AG04449 (cell line): ENCODE measurements at regions not wholly inside any gene's neighbourhood (a gene's known extent, or its start where the extent isn't known, plus 50 kb on each side); places are given as distances from the start of the nearest gene placed in this dataset.
A peak's percentile ranks its signal among the peaks of the same experiment; 100 is the strongest.

ENCODE experiments used
- CTCF ChIA-PET: fragments of 350-600 bp; formaldehyde crosslinking; extraction: SDS; loops from one replicate; lab custom pipeline; 2021; ENCODE audit warnings: antibody characterized with exemption; lab: Yijun Ruan, JAX
- POLR2A ChIA-PET: fragments of 400-600, 350-600 bp; formaldehyde crosslinking; extraction: SDS; loops from one replicate; lab custom pipeline; 2020; ENCODE audit warnings: antibody characterized with exemption, inconsistent platforms; lab: Yijun Ruan, JAX
- DNase-seq: peaks from one replicate; pipeline ENCODE4 v3.0.0-alpha.2; 2010; ENCODE audit warnings: low read depth, low spot score
- H3K4me3 ChIP-seq: 2 replicates; pipeline ENCODE4 v1.5.1; 2011; ENCODE audit warnings: low read depth, mild to moderate bottlenecking, control low read depth, low read length
- TF ChIP-seq, protein P1 (sequence below): IDR thresholded peaks from one replicate; pipeline ENCODE4 v1.5.1; 2011; ENCODE audit warnings: mild to moderate bottlenecking, moderate library complexity, low read length, control low read depth, inconsistent platforms; ENCODE audit not compliant: insufficient read depth; ENCODE audit errors: missing control alignments

DNA sequence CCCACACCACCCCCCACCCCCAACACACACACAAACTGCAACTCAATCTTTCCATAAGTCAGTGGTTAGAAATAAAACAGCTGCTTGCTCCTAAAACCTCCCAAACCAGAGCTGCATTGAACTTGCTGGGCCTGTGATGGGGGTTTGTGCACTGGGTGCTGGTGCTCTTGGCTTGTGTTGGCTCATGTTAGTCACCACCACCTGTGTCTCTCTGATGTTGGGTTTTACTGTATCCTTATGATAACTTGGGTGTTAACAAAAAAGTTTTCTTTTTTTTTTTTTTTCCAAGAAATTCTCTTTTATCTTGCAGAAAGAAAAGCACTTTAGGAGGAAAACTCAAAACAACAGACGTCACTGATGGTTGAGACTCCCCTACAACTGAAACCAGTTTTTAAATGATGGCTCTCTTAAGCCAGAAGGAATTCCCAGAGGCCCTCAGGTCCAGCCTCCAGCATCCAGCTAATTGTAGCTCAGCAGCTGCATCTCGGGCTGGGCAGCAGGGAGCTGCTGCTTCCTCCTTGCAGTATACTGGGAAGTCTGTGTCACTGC lies 79.9 kb upstream of the DRD2 start:
- ChIA-PET CTCF (no interaction called here), POLR2A (no interaction called here)
- H3K4me3 ChIP-seq: no peak overlapping the region
- DNase-seq: no peak
- TF ChIP-seq, protein P1, sequence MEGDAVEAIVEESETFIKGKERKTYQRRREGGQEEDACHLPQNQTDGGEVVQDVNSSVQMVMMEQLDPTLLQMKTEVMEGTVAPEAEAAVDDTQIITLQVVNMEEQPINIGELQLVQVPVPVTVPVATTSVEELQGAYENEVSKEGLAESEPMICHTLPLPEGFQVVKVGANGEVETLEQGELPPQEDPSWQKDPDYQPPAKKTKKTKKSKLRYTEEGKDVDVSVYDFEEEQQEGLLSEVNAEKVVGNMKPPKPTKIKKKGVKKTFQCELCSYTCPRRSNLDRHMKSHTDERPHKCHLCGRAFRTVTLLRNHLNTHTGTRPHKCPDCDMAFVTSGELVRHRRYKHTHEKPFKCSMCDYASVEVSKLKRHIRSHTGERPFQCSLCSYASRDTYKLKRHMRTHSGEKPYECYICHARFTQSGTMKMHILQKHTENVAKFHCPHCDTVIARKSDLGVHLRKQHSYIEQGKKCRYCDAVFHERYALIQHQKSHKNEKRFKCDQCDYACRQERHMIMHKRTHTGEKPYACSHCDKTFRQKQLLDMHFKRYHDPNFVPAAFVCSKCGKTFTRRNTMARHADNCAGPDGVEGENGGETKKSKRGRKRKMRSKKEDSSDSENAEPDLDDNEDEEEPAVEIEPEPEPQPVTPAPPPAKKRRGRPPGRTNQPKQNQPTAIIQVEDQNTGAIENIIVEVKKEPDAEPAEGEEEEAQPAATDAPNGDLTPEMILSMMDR: no peak

DNA sequence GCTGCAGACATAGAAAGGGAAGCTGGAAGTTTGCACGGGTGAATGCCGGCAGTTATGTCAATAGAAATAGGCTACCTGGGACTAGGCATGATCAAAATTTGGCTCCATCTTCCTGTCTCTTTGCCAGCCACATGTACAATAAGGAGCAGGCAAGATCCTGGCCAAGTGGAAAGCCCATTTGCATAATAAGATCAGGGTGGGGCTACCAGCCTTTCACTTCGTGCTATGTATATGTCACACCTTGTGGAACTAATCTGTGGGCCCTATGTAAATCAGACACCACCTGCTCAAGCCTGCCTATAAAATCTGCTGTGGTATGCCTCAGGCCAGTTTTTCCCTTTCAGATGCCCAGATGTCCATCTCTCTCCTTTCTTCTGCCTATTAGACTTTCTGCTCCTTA lies 79.3 kb upstream of the DRD2 start:
- ChIA-PET CTCF (interaction anchor here (0.8 to 1.8 kb wide), 3 partner anchors 9 to 48 kb away, joined by 3 to 9 read pairs (median 4); no protein-coding TSS in a partner anchor), POLR2A (no interaction called here)
- no peak for DNase-seq
- H3K4me3 ChIP-seq: no peak overlapping the region
- TF ChIP-seq, protein P1: no peak

DNA sequence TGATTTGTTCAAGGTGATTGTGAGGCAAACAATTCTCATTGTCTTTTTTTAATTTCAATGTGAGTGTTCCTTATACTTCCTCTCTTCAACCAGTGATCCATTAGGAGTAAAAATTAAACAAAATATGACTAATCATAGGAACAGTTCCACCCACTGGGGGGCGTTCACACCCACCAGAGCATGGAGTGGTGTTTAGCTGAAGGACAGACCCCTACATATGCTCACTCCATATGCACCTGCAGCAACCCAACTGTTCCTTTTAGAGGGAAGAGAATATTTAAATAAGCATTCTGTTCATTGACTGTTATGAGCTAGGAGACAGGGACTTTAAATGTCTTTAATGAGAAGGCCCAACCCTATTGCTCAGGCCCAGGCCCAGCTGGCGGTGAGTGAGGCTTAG lies 78.7 kb upstream of the DRD2 start:
- TF ChIP-seq, protein P1: no peak
- ChIA-PET CTCF (interaction anchor here (0.8 to 1.8 kb wide), 3 partner anchors 10 to 49 kb away, joined by 3 to 9 read pairs (median 4); no protein-coding TSS in a partner anchor), POLR2A (no interaction called here)
- no peak for DNase-seq
- H3K4me3 ChIP-seq: no peak overlapping the region

DNA sequence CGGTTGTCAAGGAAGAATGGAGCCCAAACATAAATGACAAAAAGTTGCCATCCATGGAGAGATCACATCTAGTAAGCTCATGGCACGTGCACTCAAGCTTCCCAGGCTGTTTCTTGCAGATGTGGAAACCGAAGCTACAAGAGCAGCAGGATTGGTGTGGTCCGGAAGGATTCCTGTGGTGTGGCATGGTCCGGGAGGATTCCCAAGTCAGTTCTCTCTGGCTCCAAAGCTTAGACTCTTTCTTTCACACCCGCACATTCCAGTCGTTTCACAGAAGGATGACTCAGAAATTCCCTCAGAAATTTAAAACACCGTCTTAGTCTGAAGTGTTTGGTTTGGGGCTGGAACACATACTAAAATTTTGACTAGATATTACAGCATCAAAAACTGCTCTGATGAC lies 78.0 kb upstream of the DRD2 start:
- TF ChIP-seq, protein P1: no peak
- DNase-seq: peak; percentile 95
- POLR2A ChIA-PET: no interaction called here
- CTCF ChIA-PET: interaction anchor here (1.4 to 1.8 kb wide), 2 partner anchors 10 to 21 kb away, joined by 4 to 9 read pairs; no protein-coding TSS in a partner anchor
- H3K4me3 ChIP-seq: no peak overlapping the region

DNA sequence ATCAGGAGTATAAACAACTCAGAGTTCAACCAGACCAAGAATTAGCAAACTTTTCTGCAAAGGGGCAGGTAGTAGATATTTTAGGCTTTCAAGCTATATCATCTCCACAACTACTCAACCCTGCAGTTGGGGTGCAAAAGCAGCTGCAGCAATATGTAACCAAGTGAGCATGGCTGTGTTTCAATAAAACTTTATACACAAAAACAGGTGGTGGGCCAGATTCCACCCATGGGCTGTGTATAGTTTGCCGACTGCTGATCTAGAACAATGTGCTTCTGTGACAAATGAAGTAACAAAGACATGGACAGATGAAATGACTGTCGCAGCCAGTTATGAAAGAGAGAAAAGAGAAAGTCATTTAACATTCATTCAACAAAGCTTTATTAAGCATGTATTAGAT lies 77.1 kb upstream of the DRD2 start:
- TF ChIP-seq, protein P1: no peak
- CTCF ChIA-PET: interaction anchor here (1.3 to 2.1 kb wide), 2 partner anchors 19 to 178 kb away, joined by 4 to 22 read pairs; no protein-coding TSS in a partner anchor
- no peak for DNase-seq
- POLR2A ChIA-PET: no interaction called here
- H3K4me3 ChIP-seq: no peak overlapping the region

DNA sequence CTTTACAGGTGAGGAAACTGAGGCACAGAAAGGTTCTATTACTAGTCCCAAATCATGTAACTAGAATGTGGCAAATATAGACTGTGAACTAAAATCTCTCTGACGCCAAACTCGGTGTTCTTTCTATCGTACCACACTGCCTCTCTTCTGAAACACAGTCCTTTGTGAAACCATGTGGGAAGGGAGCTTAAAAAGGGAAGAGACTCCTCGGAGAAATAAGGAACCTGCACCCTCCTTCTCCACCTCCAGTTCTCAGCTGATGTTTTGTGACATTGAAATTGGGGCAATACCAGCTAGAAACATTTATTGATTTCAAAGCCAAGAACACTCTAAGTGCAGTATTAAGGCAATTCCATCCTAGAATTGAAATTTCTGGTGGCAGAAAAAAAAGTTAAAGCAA lies 76.4 kb upstream of the DRD2 start:
- CTCF ChIA-PET: interaction anchor here (1.3 to 2.1 kb wide), 2 partner anchors 19 to 179 kb away, joined by 4 to 22 read pairs; no protein-coding TSS in a partner anchor

More for the DNA sequence above, 76.4 kb upstream of the DRD2 start:
- POLR2A ChIA-PET: no interaction called here
- DNase-seq: no peak
- TF ChIP-seq, protein P1: no peak
- no peak overlapping the region for H3K4me3 ChIP-seq
